Mucosa of descending colon (tissue), 3 donors: ENCODE measurements at regions not wholly inside any gene's neighbourhood (a gene's known extent, or its start where the extent isn't known, plus 50 kb on each side); places are given as distances from the start of the nearest gene placed in this dataset.

ENCODE experiments used
- ATAC-seq: fragments of 200-7000 bp; cut with Tn5 transposase; one replicate; pipeline ENCODE4 v1.9.1; 2020; ENCODE audit warnings: mild to moderate bottlenecking, moderate library complexity
- DNase-seq, 3 donors: peaks; one replicate each; pipeline ENCODE4 v3.0.0-alpha.2; 2020
- H3K36me3 ChIP-seq: fragments of 200-600 bp; one replicate; pipeline ENCODE4 v1.8.0; 2021; ENCODE audit warnings: low read depth, mild to moderate bottlenecking
- H3K4me1 ChIP-seq: fragments of 200-600 bp; one replicate; pipeline ENCODE4 v1.8.0; 2021; ENCODE audit warnings: low read depth, mild to moderate bottlenecking
- H3K4me3 ChIP-seq: fragments of 200-600 bp; one replicate; pipeline ENCODE4 v1.8.0; 2021; ENCODE audit warnings: mild to moderate bottlenecking
- H3K9me3 ChIP-seq: fragments of 200-600 bp; one replicate; pipeline ENCODE4 v1.8.0; 2021; ENCODE audit warnings: mild to moderate bottlenecking
- intact Hi-C, 2 donors: fragments of 100-400 bp; cut with DNase I in 1 of 2; cut with micrococcal nuclease in 1 of 2; formaldehyde crosslinking; loops; one replicate each; pipeline versions ENCODE4 v1.11.0 to v1.11.1; 2022; cut with DNase I, micrococcal nuclease
- TF ChIP-seq, protein P1 (sequence below): fragments of 200-600 bp; IDR thresholded peaks from one replicate; pipeline ENCODE4 v1.8.0; 2022; ENCODE audit warnings: antibody characterized with exemption, mild to moderate bottlenecking
- donor health status: DM: no; HTN: no; CAD: no; lungs with moderate emphysema.
- donor health status: DM: no; HTN: no; CAD: no.
- donor health status: DM: no; HTN: yes; CAD: no.

GRCh38 chr6:163878698-163879097 lies 464.2 kb downstream of the QKI start:
- Histone ChIP-seq H3K4me3 (no peak overlapping the region), H3K36me3 (no peaks in the 10 kb centered on the region), H3K4me1 (no peaks in the 10 kb centered on the region), H3K9me3 (peaks cover 7% of the 10 kb centered on the region)
- TF ChIP-seq, protein P1, sequence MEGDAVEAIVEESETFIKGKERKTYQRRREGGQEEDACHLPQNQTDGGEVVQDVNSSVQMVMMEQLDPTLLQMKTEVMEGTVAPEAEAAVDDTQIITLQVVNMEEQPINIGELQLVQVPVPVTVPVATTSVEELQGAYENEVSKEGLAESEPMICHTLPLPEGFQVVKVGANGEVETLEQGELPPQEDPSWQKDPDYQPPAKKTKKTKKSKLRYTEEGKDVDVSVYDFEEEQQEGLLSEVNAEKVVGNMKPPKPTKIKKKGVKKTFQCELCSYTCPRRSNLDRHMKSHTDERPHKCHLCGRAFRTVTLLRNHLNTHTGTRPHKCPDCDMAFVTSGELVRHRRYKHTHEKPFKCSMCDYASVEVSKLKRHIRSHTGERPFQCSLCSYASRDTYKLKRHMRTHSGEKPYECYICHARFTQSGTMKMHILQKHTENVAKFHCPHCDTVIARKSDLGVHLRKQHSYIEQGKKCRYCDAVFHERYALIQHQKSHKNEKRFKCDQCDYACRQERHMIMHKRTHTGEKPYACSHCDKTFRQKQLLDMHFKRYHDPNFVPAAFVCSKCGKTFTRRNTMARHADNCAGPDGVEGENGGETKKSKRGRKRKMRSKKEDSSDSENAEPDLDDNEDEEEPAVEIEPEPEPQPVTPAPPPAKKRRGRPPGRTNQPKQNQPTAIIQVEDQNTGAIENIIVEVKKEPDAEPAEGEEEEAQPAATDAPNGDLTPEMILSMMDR: no peak
- intact Hi-C loops: no loop called here
- no peak for DNase-seq
- ATAC-seq: no peak

- Histone ChIP-seq H3K9me3 (peaks cover 7% of the 10 kb centered on the region), H3K36me3 (no peaks in the 10 kb centered on the region), H3K4me1 (no peaks in the 10 kb centered on the region), H3K4me3 (no peak overlapping the region)
- intact Hi-C loops: no loop called here
- TF ChIP-seq, protein P1: no peak
- DNase-seq (no peak), ATAC-seq (no peak)
These were observed 463.5 kb downstream of the QKI start for GRCh38 chr6:163877877-163878639.

- Histone ChIP-seq H3K36me3 (no peaks in the 10 kb centered on the region), H3K4me1 (no peaks in the 10 kb centered on the region), H3K4me3 (no peak overlapping the region), H3K9me3 (peaks cover 6% of the 10 kb centered on the region)
- ATAC-seq (no peak), DNase-seq (no peak)
- TF ChIP-seq, protein P1: no peak
- intact Hi-C loops: no loop called here
These were observed 461.9 kb downstream of the QKI start for GRCh38 chr6:163876391-163876790.

- H3K4me1 ChIP-seq: no peaks in the 10 kb centered on the region
- no peaks in the 10 kb centered on the region for H3K36me3 ChIP-seq
- ATAC-seq (no peak), DNase-seq (no peak)
- intact Hi-C loops: no loop called here
- TF ChIP-seq, protein P1: no peak
- peaks cover 3% of the 10 kb centered on the region for H3K9me3 ChIP-seq
- H3K4me3 ChIP-seq: no peak overlapping the region
These were observed 460.3 kb downstream of the QKI start for GRCh38 chr6:163874784-163875183.

- H3K36me3 ChIP-seq: no peaks in the 10 kb centered on the region
- intact Hi-C loops: no loop called here
- TF ChIP-seq, protein P1: no peak
- ATAC-seq: no peak
- no peak overlapping the region for H3K4me3 ChIP-seq
- no peak for DNase-seq
- no peaks in the 10 kb centered on the region for H3K4me1 ChIP-seq
- peaks cover 8% of the 10 kb centered on the region for H3K9me3 ChIP-seq
These were observed 457.8 kb downstream of the QKI start for GRCh38 chr6:163872335-163872734.
